Neural cell (in vitro differentiated cells): ENCODE measurements at regions not wholly inside any gene's neighbourhood (a gene's known extent, or its start where the extent isn't known, plus 50 kb on each side); places are given as distances from the start of the nearest gene placed in this dataset.

Experiments
- H2AFZ ChIP-seq: fragments of 200-600, 300-800 bp; sonication (generic), shearing (Covaris generic); 2 replicates; pipeline ENCODE4 v1.6.0; 2014; ENCODE audit warnings: low read depth, mild to moderate bottlenecking, antibody characterized with exemption, low read length, moderate library complexity
- H3F3A ChIP-seq: fragments of 200-600 bp; shearing (Covaris generic); 2 replicates; pipeline ENCODE4 v1.6.1; 2016; ENCODE audit warnings: mild to moderate bottlenecking, moderate library complexity, mixed read lengths, antibody characterized with exemption, low read length; ENCODE audit not compliant: insufficient read depth, poor library complexity, severe bottlenecking
- H3K27ac ChIP-seq: fragments of 200-600, 300-800 bp; sonication (generic), shearing (Covaris generic); 2 replicates; pipeline ENCODE4 v1.5.1; 2014; ENCODE audit warnings: mild to moderate bottlenecking, low read length, moderate library complexity
- H3K27me3 ChIP-seq: fragments of 300-800, 200-600 bp; sonication (generic), shearing (Covaris generic); 2 replicates; pipeline ENCODE4 v1.6.0; 2014; ENCODE audit warnings: mild to moderate bottlenecking, low read depth, low read length, moderate library complexity; ENCODE audit not compliant: insufficient read depth
- H3K36me3 ChIP-seq: fragments of 300-800, 200-600 bp; sonication (generic), shearing (Covaris generic); 2 replicates; pipeline ENCODE4 v1.5.1; 2014; ENCODE audit warnings: mild to moderate bottlenecking, antibody characterized with exemption, low read length, moderate library complexity; ENCODE audit not compliant: insufficient read depth
- H3K4me2 ChIP-seq: fragments of 300-800, 200-600 bp; sonication (generic), shearing (Covaris generic); 2 replicates; pipeline ENCODE4 v1.6.0; 2014; ENCODE audit warnings: mild to moderate bottlenecking, low read length
- H3K4me3 ChIP-seq: fragments of 300-800, 200-600 bp; sonication (generic), shearing (Covaris generic); 2 replicates; pipeline ENCODE4 v1.5.1; 2014; ENCODE audit warnings: mild to moderate bottlenecking, low read length, moderate library complexity
- H3K79me2 ChIP-seq: fragments of 200-600 bp; shearing (Covaris generic); replicated peaks from 2 replicates; pipeline ENCODE4 v1.6.0; 2014; ENCODE audit warnings: mild to moderate bottlenecking, low read length, moderate library complexity; ENCODE audit not compliant: insufficient read depth
- H3K9ac ChIP-seq: fragments of 300-800, 200-600 bp; sonication (generic), shearing (Covaris generic); 2 replicates; pipeline ENCODE4 v1.6.1; 2016; ENCODE audit warnings: mild to moderate bottlenecking, low read length, mixed read lengths
- H3K9me2 ChIP-seq: fragments of 200-600 bp; shearing (Covaris generic); 2 replicates; pipeline ENCODE4 v1.6.1; 2016; ENCODE audit warnings: mild to moderate bottlenecking, low read length, mixed read lengths; ENCODE audit not compliant: insufficient read depth
- H3K9me3 ChIP-seq: fragments of 200-600, 300-800 bp; sonication (generic), shearing (Covaris generic); 2 replicates; pipeline ENCODE4 v1.6.1; 2016; ENCODE audit warnings: mild to moderate bottlenecking, mixed run types, low read length, moderate library complexity, mixed read lengths
- H4K20me1 ChIP-seq: fragments of 200-600 bp; shearing (Covaris generic); 2 replicates; pipeline ENCODE4 v1.6.1; 2016; ENCODE audit warnings: mild to moderate bottlenecking, mixed run types; ENCODE audit not compliant: insufficient read depth
- CTCF ChIP-seq: fragments of 450-650 bp; IDR thresholded peaks from 2 replicates; pipeline ENCODE4 v1.5.1; 2014; ENCODE audit warnings: antibody characterized with exemption, mild to moderate bottlenecking, moderate library complexity; ENCODE audit not compliant: poor library complexity, severe bottlenecking
- EP300 ChIP-seq: fragments of 450-650 bp; conservative IDR thresholded peaks from 2 replicates; pipeline ENCODE4 v1.6.1; 2014; ENCODE audit warnings: antibody characterized with exemption, mild to moderate bottlenecking, moderate library complexity; ENCODE audit not compliant: poor library complexity, severe bottlenecking
- EZH2 ChIP-seq: fragments of 200-600, 300-800 bp; shearing (Covaris generic), sonication (generic); IDR thresholded peaks from 2 replicates; pipeline ENCODE4 v1.6.1; 2014; ENCODE audit warnings: antibody characterized with exemption, low read length, borderline replicate concordance, mild to moderate bottlenecking; ENCODE audit not compliant: insufficient read depth, poor library complexity, severe bottlenecking
- MXI1 ChIP-seq: fragments of 450-650 bp; conservative IDR thresholded peaks from 2 replicates; pipeline ENCODE4 v1.6.1; 2014; ENCODE audit warnings: antibody characterized with exemption, mild to moderate bottlenecking; ENCODE audit not compliant: poor library complexity, severe bottlenecking
- POLR2AphosphoS5 ChIP-seq: IDR thresholded peaks from 2 replicates; pipeline ENCODE4 v1.6.1; 2012
- RAD21 ChIP-seq: fragments of 450-650 bp; conservative IDR thresholded peaks from 2 replicates; pipeline ENCODE4 v1.6.1; 2014; ENCODE audit warnings: antibody characterized with exemption, mild to moderate bottlenecking, moderate library complexity
- REST ChIP-seq: IDR thresholded peaks from 2 replicates; pipeline ENCODE4 v1.6.1; 2012; ENCODE audit warnings: borderline replicate concordance
- SMC3 ChIP-seq: fragments of 450-650 bp; conservative IDR thresholded peaks from 2 replicates; pipeline ENCODE4 v1.6.1; 2014; ENCODE audit warnings: antibody characterized with exemption, mild to moderate bottlenecking, moderate library complexity; ENCODE audit not compliant: poor library complexity
- TAF1 ChIP-seq: IDR thresholded peaks from 2 replicates; pipeline ENCODE4 v1.6.1; 2012; ENCODE audit warnings: low read depth

- Histone ChIP-seq H3K9ac (no peak overlapping the region), H3K9me3 (no peaks in the 10 kb centered on the region), H3K36me3 (no peaks in the 10 kb centered on the region), H4K20me1 (no peaks in the 10 kb centered on the region), H3K4me3 (no peak overlapping the region), H3K4me2 (no peak overlapping the region), H3K9me2 (no peaks in the 10 kb centered on the region), H3K27ac (no peak overlapping the region), H3K79me2 (no peaks in the 10 kb centered on the region), H3K27me3 (no peaks in the 10 kb centered on the region), H2AFZ (no peak overlapping the region), H3F3A (peaks cover 20% of the 10 kb centered on the region)
- no peak for TF ChIP-seq EZH2
- no peak for TF ChIP-seq EP300
- TF ChIP-seq SMC3 = no peak
- no peak for TF ChIP-seq MXI1
- no peak for TF ChIP-seq RAD21
- TF ChIP-seq CTCF = no peak
- no peak for TF ChIP-seq TAF1
- TF ChIP-seq REST = no peak
- TF ChIP-seq POLR2AphosphoS5 = no peak
These were observed 54.9 kb upstream of the HMGXB4 start for GRCh38 chr22:35202376-35202775.

- no peaks in the 10 kb centered on the region for H3K36me3 ChIP-seq
- TF ChIP-seq EP300 (no peak), RAD21 (no peak), REST (no peak)
- no peaks in the 10 kb centered on the region for H3K9me2 ChIP-seq
- peak overlapping the region; percentile 97 for H3K27ac ChIP-seq
- H3K27me3 ChIP-seq = no peaks in the 10 kb centered on the region
- H3K9ac ChIP-seq = peak overlapping the region; percentile 28
- no peaks in the 10 kb centered on the region for H3K79me2 ChIP-seq
- H2AFZ ChIP-seq = no peak overlapping the region
- peak overlapping the region; percentile 31 for H3K4me2 ChIP-seq
- H4K20me1 ChIP-seq = no peaks in the 10 kb centered on the region
- H3K9me3 ChIP-seq = no peaks in the 10 kb centered on the region
- H3K4me3 ChIP-seq = no peak overlapping the region
- peaks cover 20% of the 10 kb centered on the region for H3F3A ChIP-seq
These were observed 53.7 kb upstream of the HMGXB4 start for GRCh38 chr22:35203583-35203982.
